DMS 273 treated with DMSO at 0.1 percent for 48 hours (cell line): ENCODE measurements at regions not wholly inside any gene's neighbourhood (a gene's known extent, or its start where the extent isn't known, plus 50 kb on each side); places are given as distances from the start of the nearest gene placed in this dataset.
"Not testable (repeated sequence)": the region's sequence is repeated elsewhere in the genome, so short reads cannot be mapped to it uniquely, and the experiment has no call there.

ENCODE experiments used
- DNase-seq: peaks from one replicate; lab custom pipeline; 2025; lab: John Stamatoyannopoulos, UW

DNA sequence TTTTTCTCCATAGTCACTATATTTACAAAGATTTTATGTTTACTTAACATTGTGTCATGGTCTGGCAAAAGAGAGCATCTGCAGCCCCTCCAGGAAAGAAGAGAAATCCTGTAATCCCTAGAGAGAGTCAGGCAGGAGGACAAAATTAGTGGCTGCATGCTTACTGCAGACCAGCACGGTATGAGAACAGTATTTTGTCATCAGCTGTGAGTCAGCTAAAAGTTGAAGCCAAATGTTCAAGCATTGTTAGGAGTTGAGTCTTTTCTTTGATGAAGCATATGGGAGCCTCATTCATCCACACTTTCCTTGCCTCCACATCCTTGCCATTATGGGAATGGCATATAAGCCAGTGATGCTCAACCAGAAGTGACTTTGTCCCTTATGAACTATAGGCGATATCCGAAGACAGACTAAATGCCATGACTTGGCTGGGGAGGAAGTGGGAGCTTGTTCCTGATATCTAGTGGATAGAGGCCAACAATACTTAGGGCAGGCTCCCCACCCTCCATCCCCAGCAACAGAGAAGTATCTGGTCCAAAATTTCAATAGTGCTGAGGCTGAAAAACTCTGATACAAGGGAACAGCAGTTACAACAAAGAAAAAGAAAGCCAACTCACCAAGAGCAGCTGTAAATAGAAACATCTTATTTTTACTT lies 112.0 kb upstream of the OR5AK2 start:
- DNase-seq, result no peak

DNA sequence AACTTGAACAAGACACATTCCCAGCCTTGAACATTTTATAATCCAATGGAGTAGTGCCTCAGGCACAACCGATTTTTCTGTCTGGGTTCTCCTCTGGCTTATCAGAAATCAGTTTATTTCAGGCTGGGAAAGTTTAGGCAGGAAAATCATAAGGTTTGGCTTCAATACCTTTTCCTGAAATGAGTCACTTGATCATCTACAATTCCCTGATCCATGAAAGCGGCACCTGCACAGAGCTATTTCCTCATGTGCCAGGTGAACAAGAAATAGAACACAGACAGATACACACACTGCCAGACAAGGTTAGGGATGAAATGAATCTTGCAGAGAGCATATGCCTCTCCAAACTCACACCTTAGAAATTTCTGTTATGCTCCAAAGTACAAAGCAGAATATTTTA lies 106.7 kb upstream of the OR9G4 start:
- DNase-seq, result no peak

DNA sequence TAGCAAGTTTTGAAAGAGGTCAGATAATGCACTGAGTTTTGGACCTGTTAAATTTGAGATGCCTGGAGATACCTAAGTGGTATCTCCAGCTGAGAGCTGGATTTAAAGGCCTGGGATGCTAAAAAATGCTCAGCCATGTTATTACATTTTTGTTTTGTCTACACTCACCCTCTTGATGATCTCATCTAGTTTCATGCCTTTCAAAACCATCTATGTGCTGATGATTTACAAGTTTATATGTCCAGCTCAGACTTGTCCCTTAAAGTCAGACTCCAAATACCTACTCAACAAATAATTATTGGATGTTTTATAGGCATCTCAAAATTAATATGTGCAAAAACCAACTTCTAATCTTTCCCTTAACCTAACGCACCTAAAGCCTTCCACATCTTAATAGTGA lies 103.6 kb upstream of the OR9G4 start:
- DNase-seq, result no peak

DNA sequence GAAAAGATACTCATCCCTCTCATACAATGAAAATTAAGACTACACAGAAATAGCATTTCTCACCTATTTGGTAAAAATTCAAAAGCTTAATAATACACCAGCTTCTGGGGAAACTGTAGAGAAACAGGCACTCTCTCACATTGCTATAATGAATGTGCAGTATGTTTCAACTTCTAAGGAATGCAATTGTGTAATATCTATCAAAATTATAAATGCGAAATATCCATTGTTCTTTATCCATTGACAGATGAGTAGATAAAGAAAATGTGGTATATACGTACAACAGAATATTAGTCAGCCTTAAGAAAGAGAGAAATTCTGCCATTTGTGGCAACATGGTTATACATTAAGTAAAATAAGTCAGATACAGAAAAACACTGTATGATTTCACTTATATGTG lies 101.4 kb upstream of the OR9G4 start:
- no peak for DNase-seq

- no peak for DNase-seq
Measured at GRCh38 chr11:56849250-56849649, 100.8 kb upstream of the OR9G4 start.

- no peak for DNase-seq
Measured at GRCh38 chr11:56848141-56848809, 99.8 kb upstream of the OR9G4 start.

GRCh38 chr11:56846631-56847576 lies 98.4 kb upstream of the OR9G4 start:
- no peak for DNase-seq

- no peak for DNase-seq
Measured at GRCh38 chr11:56845121-56845732, 96.7 kb upstream of the OR9G4 start.

DNA sequence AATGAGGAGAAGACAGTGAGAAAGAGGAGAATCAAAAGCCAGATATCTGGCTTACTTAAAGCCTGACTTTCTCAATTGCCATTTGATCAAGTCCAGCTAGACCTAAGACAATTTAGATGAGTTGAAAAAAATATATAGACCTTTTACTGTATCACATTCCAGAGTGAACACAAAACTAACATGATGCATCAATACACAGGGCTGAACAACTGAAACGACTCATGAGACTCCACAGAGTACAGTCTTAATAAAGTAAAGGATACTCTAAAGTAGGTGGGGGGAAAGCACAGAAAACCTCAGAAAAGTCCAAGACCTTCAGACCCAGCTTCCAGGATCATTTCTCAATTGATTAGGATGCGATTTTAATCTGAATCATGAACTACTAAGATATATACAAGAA lies 95.3 kb upstream of the OR9G4 start:
- no peak for DNase-seq

DNA sequence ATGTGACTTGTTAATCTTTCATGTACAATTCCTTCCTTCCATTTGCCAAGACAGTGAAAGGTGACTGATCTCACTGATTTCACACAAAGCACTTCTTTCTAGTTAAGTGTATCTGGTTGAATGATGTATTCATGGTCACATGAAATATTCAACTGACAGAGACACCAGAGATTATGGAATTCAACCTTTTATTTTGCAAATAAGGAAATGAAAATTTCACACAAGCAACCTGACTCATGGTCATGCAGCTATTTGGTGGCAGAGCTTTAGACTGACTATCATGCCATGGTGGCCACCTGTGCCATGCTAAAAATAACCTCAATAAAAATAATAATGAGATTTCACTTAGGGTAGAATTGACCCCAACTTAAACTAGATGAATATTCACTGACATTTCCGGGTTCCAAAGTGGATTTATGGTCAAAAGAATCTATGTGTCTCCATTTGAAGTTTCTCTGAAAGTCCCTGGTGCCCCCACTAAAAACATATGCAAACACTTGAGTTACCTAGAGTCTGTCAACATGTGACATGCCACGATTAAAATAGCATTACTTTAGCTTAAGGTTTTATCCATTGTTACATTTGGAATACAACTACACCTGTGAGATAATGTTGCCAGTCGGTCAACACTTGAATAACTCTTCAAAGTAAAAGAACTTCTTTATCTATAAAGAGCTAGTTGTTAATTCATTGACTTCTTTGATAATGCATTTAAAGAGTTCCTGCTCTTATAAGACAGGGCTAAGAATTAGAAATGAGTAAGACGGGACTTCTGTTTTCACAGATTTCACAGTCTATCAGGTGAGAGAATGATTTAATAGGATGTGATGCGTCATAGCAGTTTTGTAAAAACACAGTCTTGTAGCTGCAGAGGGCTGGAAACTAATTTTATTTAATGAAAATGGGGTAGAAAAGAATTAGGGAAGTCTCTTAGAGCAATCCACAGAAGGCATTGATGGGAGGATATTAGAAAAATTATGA lies 94.6 kb upstream of the OR9G4 start:
- no peak for DNase-seq

- peak; percentile 2 for DNase-seq
Measured at GRCh38 chr11:56841210-56841810, 92.8 kb upstream of the OR9G4 start.

GRCh38 chr11:56827357-56827756 lies 78.9 kb upstream of the OR9G4 start:
- DNase-seq, result not testable (repeated sequence)

- no peak for DNase-seq
Measured at GRCh38 chr11:56819916-56820315, 71.4 kb upstream of the OR9G4 start.

- no peak for DNase-seq
Measured at GRCh38 chr11:56817661-56818060, 69.2 kb upstream of the OR9G4 start.

GRCh38 chr11:56816259-56816658 lies 67.8 kb upstream of the OR9G4 start:
- DNase-seq, result no peak

GRCh38 chr11:56808326-56808725 lies 59.8 kb upstream of the OR9G4 start:
- no peak for DNase-seq

DNA sequence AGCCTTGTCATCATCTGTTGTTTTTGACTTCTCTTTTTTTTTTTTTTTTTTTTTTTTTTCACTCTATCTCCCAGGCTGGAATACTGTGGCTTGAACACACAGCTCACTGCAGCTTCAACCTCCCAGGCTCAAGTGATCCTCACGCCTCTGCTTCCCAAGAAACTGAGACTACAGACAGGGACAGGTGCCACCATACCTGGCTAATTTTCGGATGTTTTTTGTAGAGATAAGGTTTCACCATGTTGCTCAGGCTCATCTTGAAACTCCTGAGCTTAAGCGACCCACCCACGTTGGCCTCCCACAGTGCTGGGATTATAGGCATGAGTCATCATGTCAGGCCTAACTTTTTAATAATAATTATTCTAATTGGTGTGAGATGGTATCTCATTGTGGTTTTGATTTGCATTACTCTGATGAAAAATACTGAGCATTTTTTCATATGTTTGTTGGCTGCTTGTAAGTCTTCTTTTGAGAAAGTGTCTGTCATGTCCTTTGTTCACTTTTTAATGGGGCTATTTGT lies 51.3 kb upstream of the OR9G4 start:
- DNase-seq, result no peak
